Fibroblast of lung (primary cell): ENCODE measurements at regions not wholly inside any gene's neighbourhood (a gene's known extent, or its start where the extent isn't known, plus 50 kb on each side); places are given as distances from the start of the nearest gene placed in this dataset.

ENCODE experiments used
- EZH2 ChIP-seq: IDR thresholded peaks from 2 replicates; pipeline ENCODE4 v1.5.1; 2012; ENCODE audit warnings: low read length, control low read depth, mild to moderate bottlenecking; ENCODE audit errors: missing control alignments
- TF ChIP-seq, protein P1 (sequence below), 2 donors: IDR thresholded peaks in 1 of 2; conservative IDR thresholded peaks in 1 of 2; 1 replicate in 1 of 2; 2 replicates in 1 of 2; pipeline ENCODE4 v1.5.1; 2011 to 2012; ENCODE audit warnings: low read length in 2 of 2, control low read depth in 1 of 2, inconsistent platforms in 1 of 2, low read depth in 1 of 2, mild to moderate bottlenecking in 1 of 2

DNA sequence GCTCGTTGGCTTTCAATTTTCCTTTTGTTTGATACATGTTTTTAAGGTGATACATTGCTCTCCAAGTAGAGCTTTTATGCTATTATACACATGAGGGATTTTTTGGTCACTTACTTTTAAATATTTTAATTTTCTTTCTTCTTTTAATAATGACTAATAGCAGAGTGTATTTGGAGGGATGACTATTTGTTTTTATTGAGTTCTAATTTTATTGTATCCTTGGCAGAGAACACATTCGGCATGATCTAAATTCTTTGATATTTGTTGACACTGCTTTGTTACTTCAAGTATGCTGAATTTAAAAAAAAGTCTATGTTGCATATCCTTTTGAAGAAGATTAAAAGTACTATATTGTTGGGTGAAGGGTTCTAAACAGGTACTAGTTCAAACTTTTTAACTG is 149.9 kb upstream of the PDZRN3 start:
- no peak for TF ChIP-seq EZH2
- TF ChIP-seq, protein P1, sequence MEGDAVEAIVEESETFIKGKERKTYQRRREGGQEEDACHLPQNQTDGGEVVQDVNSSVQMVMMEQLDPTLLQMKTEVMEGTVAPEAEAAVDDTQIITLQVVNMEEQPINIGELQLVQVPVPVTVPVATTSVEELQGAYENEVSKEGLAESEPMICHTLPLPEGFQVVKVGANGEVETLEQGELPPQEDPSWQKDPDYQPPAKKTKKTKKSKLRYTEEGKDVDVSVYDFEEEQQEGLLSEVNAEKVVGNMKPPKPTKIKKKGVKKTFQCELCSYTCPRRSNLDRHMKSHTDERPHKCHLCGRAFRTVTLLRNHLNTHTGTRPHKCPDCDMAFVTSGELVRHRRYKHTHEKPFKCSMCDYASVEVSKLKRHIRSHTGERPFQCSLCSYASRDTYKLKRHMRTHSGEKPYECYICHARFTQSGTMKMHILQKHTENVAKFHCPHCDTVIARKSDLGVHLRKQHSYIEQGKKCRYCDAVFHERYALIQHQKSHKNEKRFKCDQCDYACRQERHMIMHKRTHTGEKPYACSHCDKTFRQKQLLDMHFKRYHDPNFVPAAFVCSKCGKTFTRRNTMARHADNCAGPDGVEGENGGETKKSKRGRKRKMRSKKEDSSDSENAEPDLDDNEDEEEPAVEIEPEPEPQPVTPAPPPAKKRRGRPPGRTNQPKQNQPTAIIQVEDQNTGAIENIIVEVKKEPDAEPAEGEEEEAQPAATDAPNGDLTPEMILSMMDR (conservative IDR thresholded peaks at IDR 0.05 in 1 of 2, IDR thresholded peaks at IDR 0.05 in 1 of 2; ENCODE audit: low read depth in 1 of 2, low read length in 2 of 2), result no peak
